ENCODE measurements at regions not wholly inside any gene's neighbourhood (a gene's known extent, or its start where the extent isn't known, plus 50 kb on each side); places are given as distances from the start of the nearest gene placed in this dataset.

GRCh38 chr9:108478431-108479332 lies 377.1 kb downstream of the ACTL7B start:
- no peaks in the 10 kb centered on the region for H3K9me3 Mint-ChIP-seq
- intact Hi-C loops (cut with micrococcal nuclease): no loop called here
- H3K4me1 Mint-ChIP-seq: no peaks in the 10 kb centered on the region
- no peak for TF ChIP-seq CTCF (IDR thresholded peaks at IDR 0.05)
- H3K4me3 Mint-ChIP-seq: no peak overlapping the region
- ChIA-PET CTCF (no interaction called here), POLR2A (no interaction called here)
- no peak overlapping the region for H3K27ac Mint-ChIP-seq
- no peak for ATAC-seq (ENCODE audit: low read depth)
- H3K27me3 Mint-ChIP-seq: no peaks in the 10 kb centered on the region
- H3K36me3 Mint-ChIP-seq (ENCODE audit: low read depth): no peaks in the 10 kb centered on the region
- no peak for DNase-seq

- no peak for TF ChIP-seq CTCF (IDR thresholded peaks at IDR 0.05)
- ATAC-seq (ENCODE audit: low read depth) (no peak), DNase-seq (no peak)
- Mint-ChIP-seq H3K9me3 (no peaks in the 10 kb centered on the region), H3K4me3 (no peak overlapping the region), H3K27ac (no peak overlapping the region), H3K4me1 (no peaks in the 10 kb centered on the region), H3K27me3 (no peaks in the 10 kb centered on the region), H3K36me3 (ENCODE audit: low read depth) (no peaks in the 10 kb centered on the region)
- ChIA-PET POLR2A (no interaction called here), CTCF (no interaction called here)
- intact Hi-C loops (cut with micrococcal nuclease): no loop called here
Measured at GRCh38 chr9:108477529-108478006, 378.2 kb downstream of the ACTL7B start.

- Mint-ChIP-seq H3K9me3 (no peaks in the 10 kb centered on the region), H3K27me3 (no peaks in the 10 kb centered on the region), H3K4me1 (no peaks in the 10 kb centered on the region), H3K36me3 (ENCODE audit: low read depth) (no peaks in the 10 kb centered on the region), H3K4me3 (no peak overlapping the region), H3K27ac (no peak overlapping the region)
- DNase-seq: no peak
- no peak for ATAC-seq (ENCODE audit: low read depth)
- POLR2A ChIA-PET: no interaction called here
- TF ChIP-seq CTCF (IDR thresholded peaks at IDR 0.05): no peak
- intact Hi-C loops (cut with micrococcal nuclease): no loop called here
- CTCF ChIA-PET: no interaction called here
Measured at GRCh38 chr9:108476574-108476973, 379.2 kb downstream of the ACTL7B start.

- POLR2A ChIA-PET: no interaction called here
- no peak for TF ChIP-seq CTCF (IDR thresholded peaks at IDR 0.05)
- no peaks in the 10 kb centered on the region for H3K9me3 Mint-ChIP-seq
- DNase-seq: no peak
- CTCF ChIA-PET: no interaction called here
- no peaks in the 10 kb centered on the region for H3K27me3 Mint-ChIP-seq
- ATAC-seq (ENCODE audit: low read depth): no peak
- H3K4me1 Mint-ChIP-seq: no peaks in the 10 kb centered on the region
- intact Hi-C loops (cut with micrococcal nuclease): no loop called here
- no peak overlapping the region for H3K4me3 Mint-ChIP-seq
- no peaks in the 10 kb centered on the region for H3K36me3 Mint-ChIP-seq (ENCODE audit: low read depth)
- H3K27ac Mint-ChIP-seq: no peak overlapping the region
Measured at GRCh38 chr9:108475813-108476212, 380.0 kb downstream of the ACTL7B start.

GRCh38 chr9:108474356-108474755 lies 381.4 kb downstream of the ACTL7B start:
- POLR2A ChIA-PET: no interaction called here
- Mint-ChIP-seq H3K9me3 (no peaks in the 10 kb centered on the region), H3K4me3 (no peak overlapping the region), H3K4me1 (no peaks in the 10 kb centered on the region), H3K27me3 (no peaks in the 10 kb centered on the region), H3K27ac (no peak overlapping the region), H3K36me3 (ENCODE audit: low read depth) (no peaks in the 10 kb centered on the region)
- CTCF ChIA-PET: no interaction called here
- ATAC-seq (ENCODE audit: low read depth) (no peak), DNase-seq (no peak)
- TF ChIP-seq CTCF (IDR thresholded peaks at IDR 0.05): no peak
- intact Hi-C loops (cut with micrococcal nuclease): no loop called here
